ENCODE measurements at regions not wholly inside any gene's neighbourhood (a gene's known extent, or its start where the extent isn't known, plus 50 kb on each side); places are given as distances from the start of the nearest gene placed in this dataset.

DNA sequence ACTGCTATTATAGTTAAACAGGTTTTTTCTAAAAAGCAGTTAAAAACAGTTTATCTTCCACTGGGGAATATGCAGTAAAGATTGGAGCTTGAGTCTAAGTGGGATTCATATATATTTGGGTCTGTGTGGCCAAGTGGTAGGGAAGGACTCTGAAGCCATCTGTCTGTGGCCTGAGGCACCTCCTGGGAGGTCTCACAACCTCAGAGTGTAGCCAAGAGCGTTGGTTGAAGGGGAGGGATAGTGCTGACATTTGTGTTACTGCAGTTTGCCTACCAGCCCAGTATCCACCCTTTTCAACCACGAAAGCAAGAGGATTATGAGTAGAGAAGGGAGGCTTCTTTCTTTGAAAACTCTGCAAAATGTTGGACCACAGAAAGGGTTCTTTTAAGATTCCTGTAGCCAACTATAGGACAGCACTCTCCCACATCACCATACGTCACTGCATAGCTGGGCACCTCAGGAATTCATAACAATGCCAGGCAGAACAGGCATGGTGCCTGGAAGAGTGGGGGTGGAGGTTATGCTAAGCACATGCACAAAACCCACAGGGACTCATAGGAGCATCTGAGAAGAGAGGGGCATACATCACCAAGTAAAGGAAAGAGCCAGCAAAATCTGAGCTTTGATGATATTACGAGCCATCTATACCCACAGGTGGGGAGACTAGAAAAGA lies 90.5 kb upstream of the HEY2 start:
- TF ChIP-seq, protein P1, sequence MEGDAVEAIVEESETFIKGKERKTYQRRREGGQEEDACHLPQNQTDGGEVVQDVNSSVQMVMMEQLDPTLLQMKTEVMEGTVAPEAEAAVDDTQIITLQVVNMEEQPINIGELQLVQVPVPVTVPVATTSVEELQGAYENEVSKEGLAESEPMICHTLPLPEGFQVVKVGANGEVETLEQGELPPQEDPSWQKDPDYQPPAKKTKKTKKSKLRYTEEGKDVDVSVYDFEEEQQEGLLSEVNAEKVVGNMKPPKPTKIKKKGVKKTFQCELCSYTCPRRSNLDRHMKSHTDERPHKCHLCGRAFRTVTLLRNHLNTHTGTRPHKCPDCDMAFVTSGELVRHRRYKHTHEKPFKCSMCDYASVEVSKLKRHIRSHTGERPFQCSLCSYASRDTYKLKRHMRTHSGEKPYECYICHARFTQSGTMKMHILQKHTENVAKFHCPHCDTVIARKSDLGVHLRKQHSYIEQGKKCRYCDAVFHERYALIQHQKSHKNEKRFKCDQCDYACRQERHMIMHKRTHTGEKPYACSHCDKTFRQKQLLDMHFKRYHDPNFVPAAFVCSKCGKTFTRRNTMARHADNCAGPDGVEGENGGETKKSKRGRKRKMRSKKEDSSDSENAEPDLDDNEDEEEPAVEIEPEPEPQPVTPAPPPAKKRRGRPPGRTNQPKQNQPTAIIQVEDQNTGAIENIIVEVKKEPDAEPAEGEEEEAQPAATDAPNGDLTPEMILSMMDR (conservative IDR thresholded peaks at IDR 0.05; ENCODE audit: low read depth, low read length): no peak
- TF ChIP-seq EZH2 (IDR thresholded peaks at IDR 0.05; ENCODE audit: low read length, unreplicated experiment): no peak

Measured in PC-3 (cell line).